Kidney epithelial cell (primary cell): ENCODE measurements at regions not wholly inside any gene's neighbourhood (a gene's known extent, or its start where the extent isn't known, plus 50 kb on each side); places are given as distances from the start of the nearest gene placed in this dataset.

Experiments
- DNase-seq: peaks from one replicate; pipeline ENCODE4 v3.0.0-alpha.2; 2010; ENCODE audit warnings: low read depth
- H3K27me3 ChIP-seq: 2 replicates; pipeline ENCODE4 v1.6.0; 2011; ENCODE audit warnings: low read length; ENCODE audit not compliant: control insufficient read depth, insufficient read depth
- H3K36me3 ChIP-seq: 2 replicates; pipeline ENCODE4 v1.5.1; 2011; ENCODE audit warnings: low read length; ENCODE audit not compliant: control insufficient read depth, insufficient read depth
- H3K4me3 ChIP-seq: 2 replicates; pipeline ENCODE4 v1.5.1; 2011; ENCODE audit warnings: low read depth, mild to moderate bottlenecking, control low read depth, low read length
- TF ChIP-seq, protein P1 (sequence below): IDR thresholded peaks from 2 replicates; pipeline ENCODE4 v1.5.1; 2011; ENCODE audit warnings: mild to moderate bottlenecking, moderate library complexity, low read length, control low read depth, inconsistent platforms; ENCODE audit not compliant: insufficient read depth, poor library complexity, severe bottlenecking

DNA sequence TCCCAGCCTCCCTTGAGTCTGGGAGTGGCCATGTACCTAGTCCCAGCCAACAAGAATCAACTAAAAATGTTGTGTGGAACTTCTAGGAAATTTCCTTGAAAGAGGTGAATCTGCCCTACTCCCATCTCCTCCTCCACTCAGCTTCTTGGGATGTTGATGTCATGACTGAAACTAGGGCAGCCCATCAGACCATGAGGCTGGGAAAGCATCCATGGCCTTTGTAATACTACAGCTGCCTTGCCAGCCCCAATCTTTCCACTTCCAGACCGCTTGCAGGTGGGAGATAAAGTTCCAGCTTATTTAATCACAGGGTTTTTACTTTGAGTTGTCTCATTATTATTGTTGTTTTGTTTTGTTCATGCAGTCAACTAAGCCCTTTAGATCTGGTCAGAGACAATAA lies 170.3 kb upstream of the LMNTD1 start:
- no peak overlapping the region for H3K4me3 ChIP-seq
- TF ChIP-seq, protein P1, sequence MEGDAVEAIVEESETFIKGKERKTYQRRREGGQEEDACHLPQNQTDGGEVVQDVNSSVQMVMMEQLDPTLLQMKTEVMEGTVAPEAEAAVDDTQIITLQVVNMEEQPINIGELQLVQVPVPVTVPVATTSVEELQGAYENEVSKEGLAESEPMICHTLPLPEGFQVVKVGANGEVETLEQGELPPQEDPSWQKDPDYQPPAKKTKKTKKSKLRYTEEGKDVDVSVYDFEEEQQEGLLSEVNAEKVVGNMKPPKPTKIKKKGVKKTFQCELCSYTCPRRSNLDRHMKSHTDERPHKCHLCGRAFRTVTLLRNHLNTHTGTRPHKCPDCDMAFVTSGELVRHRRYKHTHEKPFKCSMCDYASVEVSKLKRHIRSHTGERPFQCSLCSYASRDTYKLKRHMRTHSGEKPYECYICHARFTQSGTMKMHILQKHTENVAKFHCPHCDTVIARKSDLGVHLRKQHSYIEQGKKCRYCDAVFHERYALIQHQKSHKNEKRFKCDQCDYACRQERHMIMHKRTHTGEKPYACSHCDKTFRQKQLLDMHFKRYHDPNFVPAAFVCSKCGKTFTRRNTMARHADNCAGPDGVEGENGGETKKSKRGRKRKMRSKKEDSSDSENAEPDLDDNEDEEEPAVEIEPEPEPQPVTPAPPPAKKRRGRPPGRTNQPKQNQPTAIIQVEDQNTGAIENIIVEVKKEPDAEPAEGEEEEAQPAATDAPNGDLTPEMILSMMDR: no peak
- DNase-seq: no peak
- no peaks in the 10 kb centered on the region for H3K36me3 ChIP-seq
- H3K27me3 ChIP-seq: no peaks in the 10 kb centered on the region

DNA sequence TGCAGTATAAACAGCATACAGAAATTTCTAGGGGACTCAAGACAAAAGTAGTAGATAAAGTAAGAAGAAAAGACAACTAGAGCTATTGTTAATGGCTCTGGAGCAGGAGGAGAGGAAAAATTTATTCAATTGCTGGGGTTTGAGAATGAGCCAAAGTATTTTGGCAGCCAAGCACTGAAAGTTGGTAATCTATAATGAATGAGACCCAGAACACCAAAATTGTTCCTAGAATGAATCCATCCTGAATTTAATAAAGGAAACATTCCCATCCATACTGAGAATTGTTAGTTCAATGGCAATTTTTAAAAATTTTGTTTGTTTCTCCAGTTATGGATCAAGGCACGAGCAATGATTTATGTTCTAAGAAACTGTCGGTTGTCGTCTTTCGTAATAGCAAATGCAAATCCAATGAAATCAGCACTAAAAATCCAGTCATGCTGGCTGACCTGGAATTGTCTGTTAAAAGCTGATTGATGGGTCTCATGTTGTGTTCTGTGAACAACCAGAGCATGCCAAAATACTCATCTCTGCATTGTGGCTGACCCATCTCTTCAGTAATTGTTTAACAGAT lies 170.9 kb upstream of the LMNTD1 start:
- DNase-seq: no peak
- TF ChIP-seq, protein P1: no peak
- no peaks in the 10 kb centered on the region for H3K36me3 ChIP-seq
- no peak overlapping the region for H3K4me3 ChIP-seq
- no peaks in the 10 kb centered on the region for H3K27me3 ChIP-seq

DNA sequence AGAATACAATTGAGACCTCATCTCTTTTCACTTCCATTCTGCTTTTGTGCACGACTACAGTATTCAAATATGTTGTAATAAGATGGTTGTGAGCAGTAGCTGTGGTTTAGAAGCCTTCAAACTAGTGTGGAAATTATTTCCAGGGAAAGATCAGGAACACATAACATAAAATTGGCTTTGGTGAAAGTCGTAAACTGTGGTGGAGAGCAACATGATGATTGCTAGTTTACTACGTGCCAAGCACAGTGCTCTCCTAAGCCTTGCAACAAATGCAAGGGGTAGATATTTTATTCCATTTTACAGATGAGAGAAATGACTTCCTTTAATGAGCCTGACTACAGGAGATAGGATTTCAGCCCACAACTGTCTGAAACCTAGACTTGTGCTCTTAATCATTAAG lies 172.4 kb upstream of the LMNTD1 start:
- TF ChIP-seq, protein P1: no peak
- DNase-seq: no peak
- Histone ChIP-seq H3K36me3 (no peaks in the 10 kb centered on the region), H3K27me3 (no peaks in the 10 kb centered on the region), H3K4me3 (no peak overlapping the region)

DNA sequence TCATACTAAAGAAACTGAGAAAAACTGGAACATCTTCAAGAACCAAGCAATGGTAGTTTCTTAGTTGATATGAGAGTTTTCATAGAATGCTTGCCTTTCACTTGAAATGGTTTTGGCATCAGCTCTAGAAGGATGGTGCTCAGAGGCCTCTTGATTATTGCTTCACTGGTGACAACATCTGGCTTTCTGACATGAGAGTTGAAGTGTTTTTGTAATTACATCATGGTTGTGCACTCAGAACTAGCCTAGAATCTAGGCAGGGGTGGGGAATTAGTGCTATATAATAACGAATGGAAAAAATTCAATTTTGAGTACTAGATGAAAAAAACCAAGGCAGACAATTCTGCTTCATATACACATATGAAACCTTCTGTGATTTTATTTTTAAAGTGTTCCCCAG lies 172.8 kb upstream of the LMNTD1 start:
- DNase-seq: no peak
- H3K4me3 ChIP-seq: no peak overlapping the region
- H3K27me3 ChIP-seq: no peaks in the 10 kb centered on the region
- no peaks in the 10 kb centered on the region for H3K36me3 ChIP-seq
- TF ChIP-seq, protein P1: no peak

DNA sequence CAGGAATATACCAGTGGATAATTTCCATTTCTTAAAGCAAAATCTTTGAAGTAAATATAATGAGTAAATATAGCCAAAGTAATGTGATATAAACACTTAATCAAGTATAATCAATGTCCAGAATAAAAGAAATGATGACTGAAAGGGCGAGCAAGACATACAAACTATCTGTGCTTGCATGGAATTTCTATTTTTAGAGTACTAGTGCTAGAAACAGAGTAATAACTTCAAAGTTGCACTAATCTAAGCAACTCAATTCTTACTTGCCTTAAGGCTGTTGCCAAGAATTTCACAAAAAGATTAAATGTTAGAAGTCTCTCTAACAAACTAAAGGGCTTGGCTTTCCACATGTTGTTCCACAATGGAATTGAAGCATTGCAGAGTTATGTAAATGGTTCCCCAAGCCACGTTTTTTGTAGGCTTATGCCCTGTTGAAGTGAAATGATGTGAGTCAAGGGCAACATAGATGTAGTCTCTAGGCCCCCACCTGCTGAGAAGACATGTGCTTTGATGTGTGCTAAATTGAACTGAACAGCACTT lies 175.0 kb upstream of the LMNTD1 start:
- TF ChIP-seq, protein P1: no peak

More for the DNA sequence above, 175.0 kb upstream of the LMNTD1 start:
- no peaks in the 10 kb centered on the region for H3K36me3 ChIP-seq
- H3K4me3 ChIP-seq: no peak overlapping the region
- H3K27me3 ChIP-seq: no peaks in the 10 kb centered on the region
- DNase-seq: no peak
